ENCODE measurements at regions not wholly inside any gene's neighbourhood (a gene's known extent, or its start where the extent isn't known, plus 50 kb on each side); places are given as distances from the start of the nearest gene placed in this dataset.

DNA sequence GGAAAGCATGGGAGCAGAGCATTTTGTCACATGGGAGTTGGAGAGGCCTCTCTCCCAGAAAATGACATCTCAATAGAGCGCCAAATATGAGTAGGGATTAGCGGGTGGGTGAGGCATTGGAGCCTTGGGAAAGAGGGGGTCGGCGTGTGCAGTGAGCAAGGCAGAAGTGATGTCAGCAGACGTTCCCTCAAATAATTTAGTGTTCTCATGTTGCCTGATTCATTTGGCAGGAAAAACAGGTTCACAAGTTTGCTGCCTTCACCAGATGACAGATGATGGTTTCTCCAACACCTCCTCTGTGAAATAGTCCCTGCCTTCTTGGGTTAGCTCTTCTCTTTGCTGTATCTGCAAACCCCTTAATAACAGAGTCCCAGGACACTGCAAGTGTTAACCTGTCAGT, 118.5 kb upstream of the ARHGAP20 start:
- DNase-seq: no peak
- Histone ChIP-seq H3K4me3 (no peak overlapping the region), H3K4me1 (replicated peaks in 1 of 2) (peaks cover 0 to 13% of the 10 kb centered on the region in 2 donors), H3K9me3 (replicated peaks in 1 of 3) (no peaks in the 10 kb centered on the region), H3K27me3 (no peaks in the 10 kb centered on the region), H3K36me3 (replicated peaks in 1 of 2) (no peaks in the 10 kb centered on the region), H3K27ac (no peak overlapping the region)
- TF ChIP-seq, protein P1, sequence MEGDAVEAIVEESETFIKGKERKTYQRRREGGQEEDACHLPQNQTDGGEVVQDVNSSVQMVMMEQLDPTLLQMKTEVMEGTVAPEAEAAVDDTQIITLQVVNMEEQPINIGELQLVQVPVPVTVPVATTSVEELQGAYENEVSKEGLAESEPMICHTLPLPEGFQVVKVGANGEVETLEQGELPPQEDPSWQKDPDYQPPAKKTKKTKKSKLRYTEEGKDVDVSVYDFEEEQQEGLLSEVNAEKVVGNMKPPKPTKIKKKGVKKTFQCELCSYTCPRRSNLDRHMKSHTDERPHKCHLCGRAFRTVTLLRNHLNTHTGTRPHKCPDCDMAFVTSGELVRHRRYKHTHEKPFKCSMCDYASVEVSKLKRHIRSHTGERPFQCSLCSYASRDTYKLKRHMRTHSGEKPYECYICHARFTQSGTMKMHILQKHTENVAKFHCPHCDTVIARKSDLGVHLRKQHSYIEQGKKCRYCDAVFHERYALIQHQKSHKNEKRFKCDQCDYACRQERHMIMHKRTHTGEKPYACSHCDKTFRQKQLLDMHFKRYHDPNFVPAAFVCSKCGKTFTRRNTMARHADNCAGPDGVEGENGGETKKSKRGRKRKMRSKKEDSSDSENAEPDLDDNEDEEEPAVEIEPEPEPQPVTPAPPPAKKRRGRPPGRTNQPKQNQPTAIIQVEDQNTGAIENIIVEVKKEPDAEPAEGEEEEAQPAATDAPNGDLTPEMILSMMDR (IDR thresholded peaks at IDR 0.05): no peak
- no peak for TF ChIP-seq POLR2A (IDR thresholded peaks at IDR 0.05)
- intact Hi-C loops (cut with DNase I): no loop called here
- 82 to 100% (median 86%) methylated on average over 2 to 5 of the region's 5 CpGs for WGBS, 4 donors

DNA sequence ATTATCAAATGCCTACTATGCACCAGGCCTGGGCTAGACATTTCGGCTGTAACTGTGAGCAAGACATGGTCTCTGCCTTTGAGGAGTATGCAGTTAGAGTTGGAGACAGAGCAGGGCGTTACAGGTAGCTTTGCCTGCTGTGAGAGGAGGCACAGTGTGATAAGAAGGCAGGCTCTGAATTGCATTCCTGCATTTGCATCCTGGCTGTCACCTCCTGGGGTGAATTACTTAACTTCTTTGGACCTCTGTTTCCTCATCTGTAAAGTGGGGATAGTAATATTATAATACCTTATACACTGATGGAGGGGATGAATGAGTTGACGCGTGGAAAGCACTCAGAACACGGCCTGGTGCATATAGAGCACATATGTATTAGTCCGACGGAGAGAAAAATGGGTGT, 118.1 kb upstream of the ARHGAP20 start:
- Histone ChIP-seq H3K4me3 (no peak overlapping the region), H3K36me3 (replicated peaks in 1 of 2) (no peaks in the 10 kb centered on the region), H3K9me3 (replicated peaks in 1 of 3) (no peaks in the 10 kb centered on the region), H3K4me1 (replicated peaks in 1 of 2) (peaks cover 0 to 13% of the 10 kb centered on the region in 2 donors), H3K27me3 (no peaks in the 10 kb centered on the region), H3K27ac (no peak overlapping the region)
- no peak for DNase-seq
- TF ChIP-seq, protein P1 (IDR thresholded peaks at IDR 0.05): no peak
- no peak for TF ChIP-seq POLR2A (IDR thresholded peaks at IDR 0.05)
- 87 to 93% (median 92%) methylated on average over 7 of the region's 7 CpGs for WGBS, 4 donors
- intact Hi-C loops (cut with DNase I): no loop called here

GRCh38 chr11:110829873-110830272, 117.6 kb upstream of the ARHGAP20 start:
- H3K27me3 ChIP-seq: no peaks in the 10 kb centered on the region
- TF ChIP-seq, protein P1 (IDR thresholded peaks at IDR 0.05): no peak
- no peak for TF ChIP-seq POLR2A (IDR thresholded peaks at IDR 0.05)
- no peak overlapping the region for H3K4me3 ChIP-seq
- H3K9me3 ChIP-seq (replicated peaks in 1 of 3): no peaks in the 10 kb centered on the region
- H3K4me1 ChIP-seq (replicated peaks in 1 of 2): peaks cover 0 to 13% of the 10 kb centered on the region in 2 donors
- H3K27ac ChIP-seq: no peak overlapping the region
- H3K36me3 ChIP-seq (replicated peaks in 1 of 2): no peaks in the 10 kb centered on the region
- no peak for DNase-seq
- intact Hi-C loops (cut with DNase I): no loop called here

DNA sequence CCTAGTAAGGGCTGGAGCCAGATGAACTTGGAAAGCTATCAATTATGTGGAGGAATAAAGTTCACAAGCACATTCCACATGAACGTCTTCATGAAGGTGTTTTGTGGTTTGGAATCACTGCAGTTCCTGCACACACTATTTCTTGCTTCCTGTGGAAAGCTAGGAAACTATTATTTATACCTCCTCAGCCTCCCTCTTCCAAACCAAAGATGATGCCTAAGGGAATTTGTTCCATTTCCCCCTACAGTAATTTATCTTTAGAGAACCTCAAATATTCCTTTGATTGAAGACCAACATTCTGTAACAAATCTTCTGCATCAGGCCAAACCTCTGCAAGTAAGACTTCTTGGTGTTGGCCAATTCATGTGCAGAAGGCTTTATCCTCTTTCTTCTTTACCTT, 115.8 kb upstream of the ARHGAP20 start:
- peaks cover 0 to 9% of the 10 kb centered on the region in 2 donors for H3K4me1 ChIP-seq (replicated peaks in 1 of 2)
- TF ChIP-seq, protein P1 (IDR thresholded peaks at IDR 0.05): no peak
- TF ChIP-seq POLR2A (IDR thresholded peaks at IDR 0.05): no peak
- no peaks in the 10 kb centered on the region for H3K36me3 ChIP-seq (replicated peaks in 1 of 2)
- H3K27me3 ChIP-seq: no peaks in the 10 kb centered on the region
- H3K9me3 ChIP-seq (replicated peaks in 1 of 3): no peaks in the 10 kb centered on the region
- no peak overlapping the region for H3K27ac ChIP-seq
- no peak overlapping the region for H3K4me3 ChIP-seq
- no peak for DNase-seq
- intact Hi-C loops (cut with DNase I): no loop called here
- 69 to 89% (median 71%) methylated on average over 1 of the region's 1 CpG for WGBS, 4 donors
